Esophagus muscularis mucosa (tissue), 3 donors: ENCODE measurements at regions not wholly inside any gene's neighbourhood (a gene's known extent, or its start where the extent isn't known, plus 50 kb on each side); places are given as distances from the start of the nearest gene placed in this dataset.

Source experiments
- POLR2A ChIP-seq: fragments of 450-650 bp; IDR thresholded peaks from one replicate; pipeline ENCODE4 v1.6.1; 2017; ENCODE audit warnings: antibody characterized with exemption, moderate library complexity, mild to moderate bottlenecking, low read depth
- POLR2AphosphoS5 ChIP-seq, 2 donors: sonication (generic); formaldehyde crosslinking; IDR thresholded peaks; one replicate each; pipeline ENCODE4 v1.6.1; 2017; ENCODE audit warnings: antibody characterized with exemption in 2 of 2
- TF ChIP-seq, protein P1 (sequence below), 3 experiments: fragments of 200-600 bp in 2 of 3; fragments of 450-650 bp in 1 of 3; sonication (generic) in 2 of 3; IDR thresholded peaks; one replicate each; pipeline ENCODE4 v1.5.1; 2017 to 2019; ENCODE audit warnings: antibody characterized with exemption in 3 of 3, mild to moderate bottlenecking in 2 of 3, moderate library complexity in 1 of 3

DNA sequence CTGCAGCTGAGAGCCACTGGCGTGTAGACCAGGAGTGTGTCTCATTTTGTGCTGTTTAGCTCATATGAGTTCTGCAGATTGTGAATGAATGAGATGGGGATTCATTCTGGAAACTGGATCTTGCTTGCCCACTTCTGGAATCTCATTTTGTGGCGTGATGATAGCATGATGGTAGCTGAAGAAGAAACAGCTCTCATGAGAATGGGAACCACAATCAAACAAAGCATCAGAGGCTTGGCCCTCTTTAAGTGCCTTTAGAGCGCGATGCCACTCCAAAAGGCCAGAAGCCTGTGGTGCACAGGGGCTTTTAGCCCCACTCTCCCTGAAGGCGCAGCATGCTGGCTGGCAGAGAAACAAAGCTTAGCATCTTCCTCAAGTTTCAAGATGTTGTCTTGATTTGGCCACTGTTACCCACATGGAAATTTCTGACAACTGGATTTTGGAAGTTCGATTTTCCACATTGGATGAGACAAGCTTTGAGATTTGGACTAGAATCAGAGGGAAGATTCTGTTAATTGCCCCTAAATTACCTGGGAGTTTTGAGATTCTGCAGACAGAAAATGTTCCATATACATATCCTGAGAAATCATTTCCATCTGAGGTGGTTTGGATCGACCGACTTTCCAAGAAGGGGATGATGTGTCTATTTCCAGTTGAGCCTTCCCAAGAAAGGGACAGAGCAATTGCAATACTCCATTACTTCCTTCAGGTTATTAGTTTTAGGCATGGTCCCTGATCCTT, 234.5 kb downstream of the VAPA start:
- no peak for TF ChIP-seq POLR2A
- TF ChIP-seq, protein P1, sequence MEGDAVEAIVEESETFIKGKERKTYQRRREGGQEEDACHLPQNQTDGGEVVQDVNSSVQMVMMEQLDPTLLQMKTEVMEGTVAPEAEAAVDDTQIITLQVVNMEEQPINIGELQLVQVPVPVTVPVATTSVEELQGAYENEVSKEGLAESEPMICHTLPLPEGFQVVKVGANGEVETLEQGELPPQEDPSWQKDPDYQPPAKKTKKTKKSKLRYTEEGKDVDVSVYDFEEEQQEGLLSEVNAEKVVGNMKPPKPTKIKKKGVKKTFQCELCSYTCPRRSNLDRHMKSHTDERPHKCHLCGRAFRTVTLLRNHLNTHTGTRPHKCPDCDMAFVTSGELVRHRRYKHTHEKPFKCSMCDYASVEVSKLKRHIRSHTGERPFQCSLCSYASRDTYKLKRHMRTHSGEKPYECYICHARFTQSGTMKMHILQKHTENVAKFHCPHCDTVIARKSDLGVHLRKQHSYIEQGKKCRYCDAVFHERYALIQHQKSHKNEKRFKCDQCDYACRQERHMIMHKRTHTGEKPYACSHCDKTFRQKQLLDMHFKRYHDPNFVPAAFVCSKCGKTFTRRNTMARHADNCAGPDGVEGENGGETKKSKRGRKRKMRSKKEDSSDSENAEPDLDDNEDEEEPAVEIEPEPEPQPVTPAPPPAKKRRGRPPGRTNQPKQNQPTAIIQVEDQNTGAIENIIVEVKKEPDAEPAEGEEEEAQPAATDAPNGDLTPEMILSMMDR (IDR thresholded peaks at IDR 0.05) = no peak
- no peak for TF ChIP-seq POLR2AphosphoS5 (IDR thresholded peaks at IDR 0.05)
